BE2C (cell line): ENCODE measurements at regions not wholly inside any gene's neighbourhood (a gene's known extent, or its start where the extent isn't known, plus 50 kb on each side); places are given as distances from the start of the nearest gene placed in this dataset.

ENCODE experiments used
- DNase-seq: peaks from one replicate; pipeline ENCODE4 v3.0.0-alpha.2; 2020
- H3K27me3 ChIP-seq: fragments of 250-450 bp; sonication (Bioruptor Pico); 2 replicates; pipeline ENCODE4 v1.5.1; 2020; ENCODE audit warnings: mild to moderate bottlenecking
- H3K36me3 ChIP-seq: fragments of 250-450 bp; sonication (Bioruptor Pico); 2 replicates; pipeline ENCODE4 v1.5.1; 2020; ENCODE audit warnings: mild to moderate bottlenecking
- H3K4me1 ChIP-seq: fragments of 250-450 bp; sonication (Bioruptor Pico); 2 replicates; pipeline ENCODE4 v1.5.1; 2020
- H3K4me3 ChIP-seq: 2 replicates; pipeline ENCODE4 v1.5.1; 2011; ENCODE audit warnings: low read depth, low read length
- H3K9me3 ChIP-seq: fragments of 250-450 bp; sonication (Bioruptor Pico); 2 replicates; pipeline ENCODE4 v1.5.1; 2020
- TF ChIP-seq, protein P1 (sequence below): IDR thresholded peaks from 2 replicates; pipeline ENCODE4 v1.5.1; 2012; ENCODE audit warnings: mild to moderate bottlenecking, low read depth, low read length

DNA sequence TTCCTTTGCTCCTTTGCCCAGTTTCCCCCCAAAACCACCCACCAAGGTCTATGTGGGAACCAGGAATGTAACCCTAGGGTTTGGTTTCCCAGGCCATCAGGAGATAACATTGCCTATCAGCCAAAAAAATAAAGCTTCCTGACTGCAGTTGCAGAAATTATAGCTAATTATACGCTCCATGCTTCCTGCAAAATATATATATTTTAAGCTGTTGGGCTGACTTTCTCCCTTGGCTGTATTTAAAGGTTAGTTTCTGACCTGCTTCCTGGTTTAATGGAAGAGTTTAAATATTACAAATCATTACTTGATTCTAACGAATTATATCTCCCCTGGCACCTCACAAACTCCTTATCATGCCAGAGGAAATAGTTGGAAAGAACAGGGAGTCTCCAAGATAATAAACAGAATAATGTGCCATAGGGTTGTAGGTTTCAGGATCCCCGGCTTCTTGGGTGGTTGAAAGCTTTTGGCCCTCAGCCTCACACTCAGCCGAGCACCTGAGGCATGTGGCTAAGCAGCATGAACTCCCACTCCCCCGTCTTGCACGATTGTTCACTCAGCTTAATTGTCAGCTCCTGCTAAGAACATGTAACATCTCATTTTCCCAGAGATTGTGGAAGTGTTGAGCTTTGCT, 79.9 kb downstream of the FZD1 start:
- Histone ChIP-seq H3K9me3 (peaks cover 2% of the 10 kb centered on the region; the same call in 1 of the 2 replicates), H3K36me3 (no peaks in the 10 kb centered on the region), H3K4me3 (no peak overlapping the region), H3K4me1 (no peaks in the 10 kb centered on the region), H3K27me3 (no peaks in the 10 kb centered on the region)
- TF ChIP-seq, protein P1, sequence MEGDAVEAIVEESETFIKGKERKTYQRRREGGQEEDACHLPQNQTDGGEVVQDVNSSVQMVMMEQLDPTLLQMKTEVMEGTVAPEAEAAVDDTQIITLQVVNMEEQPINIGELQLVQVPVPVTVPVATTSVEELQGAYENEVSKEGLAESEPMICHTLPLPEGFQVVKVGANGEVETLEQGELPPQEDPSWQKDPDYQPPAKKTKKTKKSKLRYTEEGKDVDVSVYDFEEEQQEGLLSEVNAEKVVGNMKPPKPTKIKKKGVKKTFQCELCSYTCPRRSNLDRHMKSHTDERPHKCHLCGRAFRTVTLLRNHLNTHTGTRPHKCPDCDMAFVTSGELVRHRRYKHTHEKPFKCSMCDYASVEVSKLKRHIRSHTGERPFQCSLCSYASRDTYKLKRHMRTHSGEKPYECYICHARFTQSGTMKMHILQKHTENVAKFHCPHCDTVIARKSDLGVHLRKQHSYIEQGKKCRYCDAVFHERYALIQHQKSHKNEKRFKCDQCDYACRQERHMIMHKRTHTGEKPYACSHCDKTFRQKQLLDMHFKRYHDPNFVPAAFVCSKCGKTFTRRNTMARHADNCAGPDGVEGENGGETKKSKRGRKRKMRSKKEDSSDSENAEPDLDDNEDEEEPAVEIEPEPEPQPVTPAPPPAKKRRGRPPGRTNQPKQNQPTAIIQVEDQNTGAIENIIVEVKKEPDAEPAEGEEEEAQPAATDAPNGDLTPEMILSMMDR: no peak
- DNase-seq: no peak

DNA sequence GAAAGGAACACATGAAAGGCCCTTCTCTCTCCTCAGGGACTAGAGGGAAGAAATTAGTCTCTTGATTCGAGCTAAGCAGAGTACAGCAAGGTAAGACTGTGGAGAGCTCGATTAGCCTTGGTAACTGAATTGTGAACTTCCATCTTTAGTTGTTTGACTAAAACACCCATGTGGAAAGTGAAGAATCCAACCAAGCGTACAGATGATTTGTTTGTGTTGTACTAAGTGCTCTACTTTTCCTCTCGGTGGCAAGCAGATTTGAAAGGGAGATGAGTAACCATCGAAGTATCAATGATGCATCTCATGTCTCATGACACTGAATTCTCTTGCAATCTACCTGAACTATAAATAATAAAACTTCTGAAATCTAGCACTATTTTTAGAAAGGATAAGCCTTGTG, 80.7 kb downstream of the FZD1 start:
- H3K4me3 ChIP-seq: no peak overlapping the region
- H3K4me1 ChIP-seq: no peaks in the 10 kb centered on the region
- no peaks in the 10 kb centered on the region for H3K9me3 ChIP-seq
- TF ChIP-seq, protein P1: no peak
- H3K27me3 ChIP-seq: no peaks in the 10 kb centered on the region
- no peaks in the 10 kb centered on the region for H3K36me3 ChIP-seq
- no peak for DNase-seq

DNA sequence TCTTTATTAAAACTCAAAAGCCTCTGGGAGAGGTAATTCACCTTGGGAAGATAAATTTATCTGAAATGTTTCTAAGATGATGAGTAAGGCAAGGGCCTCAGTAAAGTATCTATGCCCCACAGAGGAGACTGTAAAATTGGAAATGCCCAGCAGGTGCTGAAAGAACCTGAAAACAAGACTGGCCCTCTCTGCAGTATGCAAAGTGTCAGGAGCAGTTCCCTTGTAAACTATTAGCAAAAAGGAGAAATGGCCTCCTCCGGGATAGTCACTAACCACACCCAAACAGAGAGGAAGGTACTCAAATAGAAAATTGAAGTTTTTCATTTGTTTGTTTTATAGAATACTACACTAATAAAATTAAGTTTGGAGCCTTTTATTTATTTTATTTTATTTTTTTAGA, 81.2 kb downstream of the FZD1 start:
- TF ChIP-seq, protein P1: no peak
- Histone ChIP-seq H3K27me3 (no peaks in the 10 kb centered on the region), H3K9me3 (no peaks in the 10 kb centered on the region), H3K4me1 (no peaks in the 10 kb centered on the region), H3K36me3 (no peaks in the 10 kb centered on the region), H3K4me3 (no peak overlapping the region)
- no peak for DNase-seq

DNA sequence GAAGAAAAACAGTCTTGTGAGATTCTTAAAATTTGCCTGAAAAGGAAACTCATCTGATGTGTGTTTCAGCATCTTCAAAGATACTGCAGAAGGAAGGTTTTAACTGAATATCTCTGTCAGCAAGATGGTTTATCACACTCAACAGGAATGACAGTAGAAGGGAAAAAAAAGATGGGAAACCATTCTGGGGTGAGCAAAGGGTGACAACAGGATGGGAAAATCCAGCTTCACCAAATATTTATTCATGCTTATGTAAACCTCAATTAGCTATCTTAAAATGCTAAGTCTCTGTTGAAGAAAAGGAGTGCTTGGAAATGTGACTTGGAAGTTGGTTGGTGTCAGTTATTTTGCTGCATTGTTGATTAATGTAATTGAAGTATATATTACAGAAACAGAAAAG, 82.2 kb downstream of the FZD1 start:
- H3K4me3 ChIP-seq: no peak overlapping the region
- no peaks in the 10 kb centered on the region for H3K27me3 ChIP-seq
- no peaks in the 10 kb centered on the region for H3K36me3 ChIP-seq
- TF ChIP-seq, protein P1: no peak
- no peaks in the 10 kb centered on the region for H3K9me3 ChIP-seq
- DNase-seq: no peak
- no peaks in the 10 kb centered on the region for H3K4me1 ChIP-seq

DNA sequence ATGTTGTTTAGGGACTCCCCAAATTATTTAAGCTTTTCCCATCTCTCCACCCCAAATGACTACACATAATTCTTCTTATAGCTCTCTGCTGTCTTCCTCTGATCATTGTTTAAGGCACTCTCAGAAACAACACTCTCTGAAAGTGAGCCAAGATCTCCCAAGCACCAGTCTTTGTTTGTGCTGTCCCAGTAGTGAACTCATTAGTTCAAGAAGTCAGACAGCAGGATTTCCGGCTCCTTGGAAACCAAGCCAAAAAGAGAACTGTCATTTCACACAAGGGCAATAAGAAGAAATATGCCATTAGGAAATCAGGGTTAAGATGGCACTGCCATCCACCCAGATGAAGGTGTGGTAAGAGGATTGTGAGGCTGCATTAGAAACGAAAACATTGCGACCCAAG, 83.1 kb downstream of the FZD1 start:
- no peak overlapping the region for H3K4me3 ChIP-seq
- no peaks in the 10 kb centered on the region for H3K4me1 ChIP-seq
- TF ChIP-seq, protein P1: no peak
- H3K9me3 ChIP-seq: no peaks in the 10 kb centered on the region
- H3K27me3 ChIP-seq: no peaks in the 10 kb centered on the region
- no peaks in the 10 kb centered on the region for H3K36me3 ChIP-seq
- DNase-seq: no peak

DNA sequence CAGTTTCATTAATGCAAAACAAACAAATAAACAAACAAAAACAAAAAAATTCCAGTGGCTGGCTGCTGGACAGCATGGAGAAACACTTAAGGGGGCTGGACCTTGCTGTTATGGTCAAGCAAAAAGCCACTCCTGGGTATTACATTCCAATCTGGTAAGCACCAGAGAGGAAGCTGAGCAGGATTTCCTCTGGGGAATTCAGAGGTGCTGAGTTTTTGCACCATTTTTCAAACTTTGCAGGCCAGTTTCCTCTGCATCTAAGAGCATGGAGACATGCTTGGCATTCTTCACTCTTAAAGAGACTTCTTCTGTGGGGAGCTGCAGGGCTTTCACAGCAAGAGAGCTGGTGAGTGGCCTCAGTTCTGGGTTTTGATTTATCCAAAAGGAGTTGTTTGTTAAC, 84.5 kb downstream of the FZD1 start:
- H3K9me3 ChIP-seq: no peaks in the 10 kb centered on the region
- H3K4me3 ChIP-seq: no peak overlapping the region
- DNase-seq: no peak
- TF ChIP-seq, protein P1: no peak
- no peaks in the 10 kb centered on the region for H3K36me3 ChIP-seq
- H3K27me3 ChIP-seq: no peaks in the 10 kb centered on the region
- H3K4me1 ChIP-seq: no peaks in the 10 kb centered on the region
